H9 (cell line): ENCODE measurements at regions not wholly inside any gene's neighbourhood (a gene's known extent, or its start where the extent isn't known, plus 50 kb on each side); places are given as distances from the start of the nearest gene placed in this dataset.

Experiments used
- DNase-seq: peaks from one replicate; pipeline ENCODE4 v3.0.0-alpha.2; 2017
- H2AFZ ChIP-seq: one replicate; pipeline ENCODE4 v1.6.1; 2013; ENCODE audit warnings: mild to moderate bottlenecking, low read length, control low read depth, moderate library complexity
- H2AK5ac ChIP-seq: 2 replicates; pipeline ENCODE4 v1.6.1; 2013; ENCODE audit warnings: low read length, control low read depth, mixed read lengths; ENCODE audit not compliant: insufficient read length
- H2BK120ac ChIP-seq: one replicate; pipeline ENCODE4 v1.6.1; 2013; ENCODE audit warnings: low read depth, mild to moderate bottlenecking, low read length, control low read depth, inconsistent platforms; ENCODE audit not compliant: poor library complexity, severe bottlenecking
- H2BK12ac ChIP-seq: 2 replicates; pipeline ENCODE4 v1.6.1; 2013; ENCODE audit warnings: low read length, control low read depth, mixed read lengths, low read depth; ENCODE audit not compliant: insufficient read length
- H2BK15ac ChIP-seq: 2 replicates; pipeline ENCODE4 v1.6.1; 2013; ENCODE audit warnings: low read depth, low read length, control low read depth
- H2BK20ac ChIP-seq: one replicate; pipeline ENCODE4 v1.6.1; 2013; ENCODE audit warnings: low read depth, mild to moderate bottlenecking, low read length, control low read depth, inconsistent platforms; ENCODE audit not compliant: poor library complexity, severe bottlenecking
- H2BK5ac ChIP-seq: 2 replicates; pipeline ENCODE4 v1.6.1; 2013; ENCODE audit warnings: low read length, control low read depth, mixed read lengths; ENCODE audit not compliant: insufficient read length
- H3K14ac ChIP-seq: 2 replicates; pipeline ENCODE4 v1.6.1; 2013; ENCODE audit warnings: low read length, control low read depth; ENCODE audit not compliant: insufficient read depth
- H3K18ac ChIP-seq: 2 replicates; pipeline ENCODE4 v1.6.1; 2013; ENCODE audit warnings: low read depth, mild to moderate bottlenecking, mixed read lengths, low read length, control low read depth; ENCODE audit not compliant: insufficient read length
- H3K23ac ChIP-seq: 2 replicates; pipeline ENCODE4 v1.6.1; 2013; ENCODE audit warnings: low read length, control low read depth, mixed read lengths, low read depth; ENCODE audit not compliant: insufficient read length
- H3K23me2 ChIP-seq: 2 replicates; pipeline ENCODE4 v1.6.1; 2013; ENCODE audit warnings: low read depth, mild to moderate bottlenecking, mixed read lengths, low read length, control low read depth; ENCODE audit not compliant: insufficient read length, poor library complexity, severe bottlenecking
- H3K27ac ChIP-seq: 2 replicates; pipeline ENCODE4 v1.5.1; 2013; ENCODE audit warnings: low read length, control low read depth, mixed read lengths, low read depth; ENCODE audit not compliant: insufficient read length
- H3K27me3 ChIP-seq: 2 replicates; pipeline ENCODE4 v1.6.1; 2013; ENCODE audit warnings: low read length, control low read depth, inconsistent platforms; ENCODE audit not compliant: insufficient read depth
- H3K4ac ChIP-seq: 2 replicates; pipeline ENCODE4 v1.6.1; 2013; ENCODE audit warnings: low read depth, mild to moderate bottlenecking, control low read depth, inconsistent platforms, low read length, moderate library complexity
- H3K4me1 ChIP-seq: 2 replicates; pipeline ENCODE4 v1.6.1; 2013; ENCODE audit warnings: low read length, control low read depth, inconsistent platforms; ENCODE audit not compliant: insufficient read depth
- H3K4me2 ChIP-seq: 2 replicates; pipeline ENCODE4 v1.6.1; 2013; ENCODE audit warnings: low read length, control low read depth, mixed read lengths; ENCODE audit not compliant: insufficient read length, insufficient read depth
- H3K56ac ChIP-seq: 2 replicates; pipeline ENCODE4 v1.6.1; 2013; ENCODE audit warnings: low read depth, mild to moderate bottlenecking, mixed read lengths, low read length, control low read depth; ENCODE audit not compliant: insufficient read length
- H3K79me1 ChIP-seq: 2 replicates; pipeline ENCODE4 v1.6.1; 2013; ENCODE audit warnings: low read depth, mild to moderate bottlenecking, moderate library complexity, low read length, control low read depth, inconsistent platforms; ENCODE audit not compliant: insufficient read depth, poor library complexity, severe bottlenecking
- H3K79me2 ChIP-seq: 2 replicates; pipeline ENCODE4 v1.6.1; 2013; ENCODE audit warnings: low read length, control low read depth, inconsistent platforms; ENCODE audit not compliant: insufficient read depth
- H3K9ac ChIP-seq: 2 replicates; pipeline ENCODE4 v1.6.1; 2013; ENCODE audit warnings: low read length, control low read depth, mixed read lengths; ENCODE audit not compliant: insufficient read length; ENCODE audit errors: extremely low read depth
- H3K9me3 ChIP-seq: one replicate; pipeline ENCODE4 v1.6.1; 2013; ENCODE audit warnings: low read depth, low read length, inconsistent platforms; ENCODE audit not compliant: control insufficient read depth
- H3T11ph ChIP-seq: one replicate; pipeline ENCODE4 v1.6.1; 2013; ENCODE audit warnings: mild to moderate bottlenecking, low read length, control low read depth, inconsistent platforms
- H4K20me1 ChIP-seq: one replicate; pipeline ENCODE4 v1.6.1; 2013; ENCODE audit not compliant: control insufficient read depth, insufficient read length, insufficient read depth
- H4K5ac ChIP-seq: 2 replicates; pipeline ENCODE4 v1.6.1; 2013; ENCODE audit warnings: low read depth, mild to moderate bottlenecking, mixed read lengths, low read length, control low read depth; ENCODE audit not compliant: insufficient read length
- H4K8ac ChIP-seq: replicated peaks from 2 replicates; pipeline ENCODE4 v1.6.1; 2013; ENCODE audit warnings: low read length, control low read depth, mixed read lengths, low read depth; ENCODE audit not compliant: insufficient read length
- H4K91ac ChIP-seq: 2 replicates; pipeline ENCODE4 v1.6.1; 2013; ENCODE audit warnings: low read depth, mild to moderate bottlenecking, moderate library complexity, mixed read lengths, low read length, control low read depth; ENCODE audit not compliant: insufficient read length
- H3K27ac Mint-ChIP-seq, 3 experiments: 2 replicates in 2 of 3; 3 replicates in 1 of 3; pipeline ENCODE4 v1.8.0; 2020 to 2021; ENCODE audit warnings: mixed read lengths in 3 of 3, mild to moderate bottlenecking in 1 of 3, moderate library complexity in 1 of 3
- H3K27me3 Mint-ChIP-seq: 2 replicates; pipeline ENCODE4 v1.8.0; 2021; ENCODE audit warnings: low read depth, mild to moderate bottlenecking, moderate library complexity, mixed read lengths
- H3K36me3 Mint-ChIP-seq, 3 experiments: 2 replicates in 2 of 3; 3 replicates in 1 of 3; pipeline ENCODE4 v1.8.0; 2020 to 2021; ENCODE audit warnings: low read depth in 3 of 3, mixed read lengths in 3 of 3; ENCODE audit not compliant: insufficient read depth in 1 of 3
- H3K4me1 Mint-ChIP-seq, 2 experiments: 2 replicates each; pipeline ENCODE4 v1.8.0; 2020; ENCODE audit warnings: mixed read lengths in 2 of 2
- H3K4me3 Mint-ChIP-seq, 2 experiments: 2 replicates in 1 of 2; 3 replicates in 1 of 2; pipeline ENCODE4 v1.8.0; 2020 to 2021; ENCODE audit warnings: mild to moderate bottlenecking in 2 of 2, mixed read lengths in 2 of 2, moderate library complexity in 1 of 2
- H3K9me3 Mint-ChIP-seq, 2 experiments: 2 replicates in 1 of 2; 3 replicates in 1 of 2; pipeline ENCODE4 v1.8.0; 2020; ENCODE audit warnings: mild to moderate bottlenecking in 2 of 2, mixed read lengths in 2 of 2, moderate library complexity in 1 of 2
- WGBS: extraction: QIAGEN DNeasy Blood & Tissue Kit; methylation state at CpG from one replicate; pipeline ENCODE4 v1.1.7; 2013; ENCODE audit warnings: missing lambda C conversion rate, low lambda C conversion rate, mixed read lengths; ENCODE audit not compliant: insufficient read length; ENCODE audit errors: extremely low coverage; 5-methylcytosine and 5-hydroxymethylcytosine counted together
- TF ChIP-seq, protein P1 (sequence below): fragments of 200-600 bp; sonication (generic); conservative IDR thresholded peaks from 3 replicates; pipeline ENCODE4 v1.8.0; 2021; ENCODE audit warnings: antibody characterized with exemption, mild to moderate bottlenecking

DNA sequence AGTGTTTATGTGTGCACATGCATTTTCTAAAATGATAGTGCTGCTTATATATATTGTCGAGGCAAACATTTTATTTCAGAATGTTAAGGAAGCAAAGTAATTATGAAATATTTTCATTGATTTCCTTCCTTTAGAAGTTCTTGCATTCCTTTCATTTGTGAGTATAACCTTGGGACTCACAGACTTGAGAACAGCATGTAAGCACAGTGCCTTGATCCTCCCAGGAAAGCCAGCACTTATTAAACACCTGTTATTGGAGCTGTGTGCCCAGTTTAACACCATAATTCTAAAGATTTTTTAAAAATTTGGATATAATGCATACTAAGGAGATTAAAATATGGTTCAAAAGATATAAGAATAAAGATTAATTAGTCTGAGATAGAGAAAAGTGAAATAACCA is 554.4 kb upstream of the FAM98A start:
- TF ChIP-seq, protein P1, sequence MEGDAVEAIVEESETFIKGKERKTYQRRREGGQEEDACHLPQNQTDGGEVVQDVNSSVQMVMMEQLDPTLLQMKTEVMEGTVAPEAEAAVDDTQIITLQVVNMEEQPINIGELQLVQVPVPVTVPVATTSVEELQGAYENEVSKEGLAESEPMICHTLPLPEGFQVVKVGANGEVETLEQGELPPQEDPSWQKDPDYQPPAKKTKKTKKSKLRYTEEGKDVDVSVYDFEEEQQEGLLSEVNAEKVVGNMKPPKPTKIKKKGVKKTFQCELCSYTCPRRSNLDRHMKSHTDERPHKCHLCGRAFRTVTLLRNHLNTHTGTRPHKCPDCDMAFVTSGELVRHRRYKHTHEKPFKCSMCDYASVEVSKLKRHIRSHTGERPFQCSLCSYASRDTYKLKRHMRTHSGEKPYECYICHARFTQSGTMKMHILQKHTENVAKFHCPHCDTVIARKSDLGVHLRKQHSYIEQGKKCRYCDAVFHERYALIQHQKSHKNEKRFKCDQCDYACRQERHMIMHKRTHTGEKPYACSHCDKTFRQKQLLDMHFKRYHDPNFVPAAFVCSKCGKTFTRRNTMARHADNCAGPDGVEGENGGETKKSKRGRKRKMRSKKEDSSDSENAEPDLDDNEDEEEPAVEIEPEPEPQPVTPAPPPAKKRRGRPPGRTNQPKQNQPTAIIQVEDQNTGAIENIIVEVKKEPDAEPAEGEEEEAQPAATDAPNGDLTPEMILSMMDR = no peak
- no peaks in the 10 kb centered on the region for H3K79me2 ChIP-seq
- no peak overlapping the region for H2BK15ac ChIP-seq
- H2BK5ac ChIP-seq = no peak overlapping the region
- H3K23me2 ChIP-seq = no peaks in the 10 kb centered on the region
- no peaks in the 10 kb centered on the region for H3K4me1 ChIP-seq
- no peaks in the 10 kb centered on the region for H3K27me3 ChIP-seq
- no peak overlapping the region for H3T11ph ChIP-seq
- no peaks in the 10 kb centered on the region for H4K20me1 ChIP-seq
- no peak overlapping the region for H2AK5ac ChIP-seq
- peaks cover 0 to 4% (median 0%) of the 10 kb centered on the region in 3 experiments; a peak in 2 of 7 replicates for H3K36me3 Mint-ChIP-seq
- no peak overlapping the region for H3K9ac ChIP-seq
- H3K9me3 Mint-ChIP-seq = peaks cover 9 to 10% of the 10 kb centered on the region in 2 experiments; a peak in 4 of 5 replicates
- no peak overlapping the region for H3K4me2 ChIP-seq
- no peaks in the 10 kb centered on the region for H3K79me1 ChIP-seq
- H3K18ac ChIP-seq = no peak overlapping the region
- DNase-seq = no peak
- H2BK120ac ChIP-seq = no peak overlapping the region
- WGBS = no CpG with 5 or more reads among the region's 1 CpG
- H3K27ac Mint-ChIP-seq = no peak overlapping the region
- H3K27ac ChIP-seq = no peak overlapping the region
- no peak overlapping the region for H2BK20ac ChIP-seq
- no peak overlapping the region for H3K23ac ChIP-seq
- no peak overlapping the region for H4K5ac ChIP-seq
- no peaks in the 10 kb centered on the region for H3K9me3 ChIP-seq
- no peaks in the 10 kb centered on the region for H3K27me3 Mint-ChIP-seq
- H4K91ac ChIP-seq = no peak overlapping the region
- no peak overlapping the region for H3K14ac ChIP-seq
- no peak overlapping the region for H2BK12ac ChIP-seq
- no peak overlapping the region for H2AFZ ChIP-seq
- no peak overlapping the region for H4K8ac ChIP-seq
- no peak overlapping the region for H3K4me3 Mint-ChIP-seq
- no peaks in the 10 kb centered on the region for H3K4me1 Mint-ChIP-seq
- no peak overlapping the region for H3K56ac ChIP-seq
- no peak overlapping the region for H3K4ac ChIP-seq
